NCI-H1417 treated with DMSO at 0.1 percent for 48 hours (cell line): ENCODE measurements at regions not wholly inside any gene's neighbourhood (a gene's known extent, or its start where the extent isn't known, plus 50 kb on each side); places are given as distances from the start of the nearest gene placed in this dataset.
"Not testable (repeated sequence)": the region's sequence is repeated elsewhere in the genome, so short reads cannot be mapped to it uniquely, and the experiment has no call there.

ENCODE experiments used
- DNase-seq: peaks from one replicate; lab custom pipeline; 2025; lab: John Stamatoyannopoulos, UW

GRCh38 chr5:106985174-106985573, 685.6 kb downstream of the EFNA5 start:
- no peak for DNase-seq

GRCh38 chr5:106979178-106979577, 691.6 kb downstream of the EFNA5 start:
- not testable (repeated sequence) for DNase-seq

GRCh38 chr5:106978582-106979165, 692.1 kb downstream of the EFNA5 start:
- DNase-seq: not testable (repeated sequence)

- no peak for DNase-seq
Measured at GRCh38 chr5:106976363-106976762, 694.4 kb downstream of the EFNA5 start.

GRCh38 chr5:106974272-106974671, 696.5 kb downstream of the EFNA5 start:
- DNase-seq: no peak

GRCh38 chr5:106966686-106967315, 703.9 kb downstream of the EFNA5 start:
- no peak for DNase-seq

GRCh38 chr5:106964132-106964531, 706.6 kb downstream of the EFNA5 start:
- DNase-seq: no peak

- no peak for DNase-seq
Measured at GRCh38 chr5:106963630-106964029, 707.1 kb downstream of the EFNA5 start.

GRCh38 chr5:106962464-106963230, 708.1 kb downstream of the EFNA5 start:
- no peak for DNase-seq

- no peak for DNase-seq
Measured at GRCh38 chr5:106959387-106959786, 711.4 kb downstream of the EFNA5 start.

- no peak for DNase-seq
Measured at GRCh38 chr5:106957336-106957735, 713.4 kb downstream of the EFNA5 start.

GRCh38 chr5:106956886-106957285, 713.9 kb downstream of the EFNA5 start:
- no peak for DNase-seq

- DNase-seq: no peak
Measured at GRCh38 chr5:106956187-106956586, 714.5 kb downstream of the EFNA5 start.

GRCh38 chr5:106940986-106941385, 729.8 kb downstream of the EFNA5 start:
- no peak for DNase-seq

- DNase-seq: no peak
Measured at GRCh38 chr5:106940301-106940846, 730.4 kb downstream of the EFNA5 start.

- no peak for DNase-seq
Measured at GRCh38 chr5:106923409-106923808, 747.3 kb downstream of the EFNA5 start.

- DNase-seq: no peak
Measured at GRCh38 chr5:106921567-106921966, 749.2 kb downstream of the EFNA5 start.

- DNase-seq: no peak
Measured at GRCh38 chr5:106910486-106910885, 760.3 kb downstream of the EFNA5 start.

GRCh38 chr5:106909716-106910115, 761.0 kb downstream of the EFNA5 start:
- no peak for DNase-seq

- no peak for DNase-seq
Measured at GRCh38 chr5:106907979-106908378, 762.8 kb downstream of the EFNA5 start.

GRCh38 chr5:106906199-106906598, 764.5 kb downstream of the EFNA5 start:
- DNase-seq: no peak

- no peak for DNase-seq
Measured at GRCh38 chr5:106894964-106895363, 775.8 kb downstream of the EFNA5 start.

GRCh38 chr5:106882035-106882434, 788.7 kb downstream of the EFNA5 start:
- DNase-seq: no peak
